Occipital lobe (tissue), 1 donor: ENCODE measurements at regions not wholly inside any gene's neighbourhood (a gene's known extent, or its start where the extent isn't known, plus 50 kb on each side); places are given as distances from the start of the nearest gene placed in this dataset.
"Not testable (repeated sequence)": the region's sequence is repeated elsewhere in the genome, so short reads cannot be mapped to it uniquely, and the experiment has no call there.

Experiments
- DNase-seq: peaks from one replicate; lab custom pipeline; 2025; lab: John Stamatoyannopoulos, UW

GRCh38 chr20:56871691-56872090 lies 242.6 kb downstream of the TFAP2C start:
- no peak for DNase-seq

GRCh38 chr20:56872620-56873458 lies 243.7 kb downstream of the TFAP2C start:
- no peak for DNase-seq

GRCh38 chr20:56873836-56874235 lies 244.7 kb downstream of the TFAP2C start:
- DNase-seq = no peak

GRCh38 chr20:56875052-56875659 lies 246.1 kb downstream of the TFAP2C start:
- DNase-seq = no peak

- no peak for DNase-seq
Observed at GRCh38 chr20:56875803-56876202, 246.7 kb downstream of the TFAP2C start.

GRCh38 chr20:56885521-56885920 lies 256.4 kb downstream of the TFAP2C start:
- no peak for DNase-seq

GRCh38 chr20:56890011-56890410 lies 260.9 kb downstream of the TFAP2C start:
- DNase-seq = no peak

GRCh38 chr20:56893226-56893917 lies 264.3 kb downstream of the TFAP2C start:
- DNase-seq = no peak

GRCh38 chr20:56896447-56896846 lies 267.3 kb downstream of the TFAP2C start:
- no peak for DNase-seq

- DNase-seq = no peak
Observed at GRCh38 chr20:56897318-56897957, 268.3 kb downstream of the TFAP2C start.

- no peak for DNase-seq
Observed at GRCh38 chr20:56897958-56898349, 268.8 kb downstream of the TFAP2C start.

- DNase-seq = no peak
Observed at GRCh38 chr20:56899506-56899905, 270.4 kb downstream of the TFAP2C start.

GRCh38 chr20:56900252-56900651 lies 271.1 kb downstream of the TFAP2C start:
- DNase-seq = no peak

- DNase-seq = no peak
Observed at GRCh38 chr20:56903421-56903820, 274.3 kb downstream of the TFAP2C start.

GRCh38 chr20:56903858-56904257 lies 274.8 kb downstream of the TFAP2C start:
- DNase-seq = no peak

- no peak for DNase-seq
Observed at GRCh38 chr20:56909918-56910714, 281.0 kb downstream of the TFAP2C start.

GRCh38 chr20:56911946-56912345 lies 282.8 kb downstream of the TFAP2C start:
- DNase-seq = no peak

- DNase-seq = no peak
Observed at GRCh38 chr20:56914532-56914931, 285.4 kb downstream of the TFAP2C start.

GRCh38 chr20:56916345-56916622 lies 287.2 kb downstream of the TFAP2C start:
- no peak for DNase-seq

GRCh38 chr20:56920041-56920440 lies 290.9 kb downstream of the TFAP2C start:
- not testable (repeated sequence) for DNase-seq

GRCh38 chr20:56922497-56922896 lies 293.4 kb downstream of the TFAP2C start:
- DNase-seq = no peak
